ENCODE measurements at regions not wholly inside any gene's neighbourhood (a gene's known extent, or its start where the extent isn't known, plus 50 kb on each side); places are given as distances from the start of the nearest gene placed in this dataset.
"Not testable (repeated sequence)": the region's sequence is repeated elsewhere in the genome, so short reads cannot be mapped to it uniquely, and the experiment has no call there.

GRCh38 chr13:86562866-86563265 is 763.6 kb upstream of the SLITRK6 start:
- ATAC-seq (no peak), DNase-seq (ENCODE audit: missing footprints) (no peak)
- intact Hi-C loops (cut with DNase I) = no loop called here

GRCh38 chr13:86563308-86563707 is 764.1 kb upstream of the SLITRK6 start:
- ATAC-seq (no peak), DNase-seq (ENCODE audit: missing footprints) (no peak)
- intact Hi-C loops (cut with DNase I) = no loop called here

GRCh38 chr13:86567119-86567518 is 767.9 kb upstream of the SLITRK6 start:
- ATAC-seq (no peak), DNase-seq (ENCODE audit: missing footprints) (no peak)
- intact Hi-C loops (cut with DNase I) = no loop called here

GRCh38 chr13:86569119-86569518 is 769.9 kb upstream of the SLITRK6 start:
- intact Hi-C loops (cut with DNase I) = no loop called here
- ATAC-seq (no peak), DNase-seq (ENCODE audit: missing footprints) (no peak)

DNA sequence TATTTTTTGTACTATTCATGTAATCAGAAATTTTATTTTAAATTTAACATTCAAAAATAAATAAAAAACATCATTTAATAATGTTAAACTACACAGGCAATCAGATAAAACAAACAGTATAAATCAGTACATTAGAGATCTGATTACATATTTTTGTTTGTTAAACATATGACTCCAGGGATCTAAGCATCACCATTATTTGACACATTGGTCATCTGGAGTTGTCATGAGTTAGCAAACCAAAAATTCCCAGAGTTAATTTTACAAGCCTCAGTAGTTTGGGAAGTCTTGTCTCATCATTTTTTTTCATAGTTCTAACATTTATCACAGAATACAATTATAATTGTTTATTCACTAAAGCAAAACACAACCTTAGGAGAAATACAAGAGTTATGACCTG is 770.8 kb upstream of the SLITRK6 start:
- no peak for ATAC-seq
- DNase-seq (ENCODE audit: missing footprints) = no peak
- intact Hi-C loops (cut with DNase I) = no loop called here

DNA sequence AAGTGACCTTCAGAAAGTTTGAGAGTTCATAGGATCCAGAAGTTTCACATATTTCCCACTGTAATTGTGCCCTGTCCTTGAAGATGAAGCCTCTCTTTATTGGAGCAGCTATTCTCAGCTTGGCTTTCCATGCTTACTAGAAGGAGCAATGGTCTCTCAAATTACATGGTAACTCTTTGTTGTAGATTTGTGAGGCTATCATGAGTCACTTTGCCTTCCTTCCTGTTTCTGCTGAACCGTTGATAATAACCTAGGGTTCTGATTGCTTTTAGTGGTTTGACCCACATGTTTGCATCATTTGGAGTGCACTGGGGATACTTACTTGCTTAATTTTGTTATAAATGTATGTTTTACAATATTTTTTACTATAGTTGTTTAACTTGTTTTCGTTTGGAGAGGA is 772.9 kb upstream of the SLITRK6 start:
- DNase-seq (ENCODE audit: missing footprints) = no peak
- no peak for ATAC-seq
- intact Hi-C loops (cut with DNase I) = no loop called here

DNA sequence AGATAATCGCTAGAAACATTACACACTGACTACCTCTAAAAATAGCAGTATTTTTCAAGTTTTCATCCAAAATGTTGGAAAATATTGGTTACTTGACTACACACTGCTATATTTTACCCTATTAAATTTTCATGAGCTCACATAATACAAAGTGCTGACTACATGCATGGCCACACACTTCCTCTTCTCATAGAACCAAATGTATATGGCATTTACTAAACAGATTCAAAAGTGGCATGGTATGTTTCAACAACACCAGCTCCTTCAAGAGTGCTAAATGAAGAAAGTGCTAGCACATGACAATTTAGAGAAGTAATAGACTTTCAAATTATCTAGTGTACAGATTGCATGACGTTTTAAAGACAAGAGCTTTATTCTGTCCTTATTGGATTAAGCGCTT is 780.4 kb upstream of the SLITRK6 start:
- intact Hi-C loops (cut with DNase I) = no loop called here
- no peak for DNase-seq (ENCODE audit: missing footprints)
- ATAC-seq = no peak

DNA sequence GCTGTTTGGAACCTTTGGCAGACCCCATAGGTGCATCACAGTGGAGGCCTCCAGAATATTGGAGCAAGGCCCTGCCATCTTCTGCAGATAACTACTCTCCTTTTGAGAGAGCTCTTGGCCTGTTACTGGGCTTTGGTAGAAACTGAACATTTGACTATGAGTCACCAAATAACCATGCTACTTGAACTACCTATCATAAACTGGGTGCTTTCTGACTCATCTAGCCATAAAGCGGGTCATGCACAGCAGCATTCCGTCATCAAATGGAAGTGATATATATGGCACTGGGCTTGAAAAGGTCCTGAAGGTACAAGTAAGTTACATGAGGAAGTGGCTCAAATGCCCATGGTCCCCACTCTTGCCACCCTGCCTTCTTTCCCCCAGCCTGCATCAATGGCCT is 782.5 kb upstream of the SLITRK6 start:
- DNase-seq (ENCODE audit: missing footprints) (no peak), ATAC-seq (no peak)
- intact Hi-C loops (cut with DNase I) = no loop called here

GRCh38 chr13:86584301-86584700 is 785.1 kb upstream of the SLITRK6 start:
- DNase-seq (ENCODE audit: missing footprints) (no peak), ATAC-seq (no peak)
- intact Hi-C loops (cut with DNase I) = no loop called here

DNA sequence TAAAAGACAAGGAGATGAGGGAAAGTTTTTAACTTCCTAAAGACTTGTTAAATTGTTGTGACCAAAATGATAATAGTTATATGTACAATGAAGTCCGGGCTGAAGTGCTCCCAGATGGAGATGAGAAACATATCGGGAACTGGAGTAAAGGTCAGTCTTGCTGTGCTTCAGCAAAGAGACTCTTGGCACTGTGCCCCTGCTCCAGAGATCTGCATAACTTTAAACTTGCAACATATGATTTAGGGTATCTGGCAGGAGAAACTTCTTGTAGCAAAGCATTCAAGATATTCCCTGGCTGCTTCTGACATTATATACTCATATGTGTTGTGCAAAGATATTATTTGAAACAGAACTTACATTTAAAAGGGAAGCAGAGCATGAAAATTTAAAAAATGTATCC is 786.6 kb upstream of the SLITRK6 start:
- intact Hi-C loops (cut with DNase I) = no loop called here
- ATAC-seq (no peak), DNase-seq (ENCODE audit: missing footprints) (no peak)

DNA sequence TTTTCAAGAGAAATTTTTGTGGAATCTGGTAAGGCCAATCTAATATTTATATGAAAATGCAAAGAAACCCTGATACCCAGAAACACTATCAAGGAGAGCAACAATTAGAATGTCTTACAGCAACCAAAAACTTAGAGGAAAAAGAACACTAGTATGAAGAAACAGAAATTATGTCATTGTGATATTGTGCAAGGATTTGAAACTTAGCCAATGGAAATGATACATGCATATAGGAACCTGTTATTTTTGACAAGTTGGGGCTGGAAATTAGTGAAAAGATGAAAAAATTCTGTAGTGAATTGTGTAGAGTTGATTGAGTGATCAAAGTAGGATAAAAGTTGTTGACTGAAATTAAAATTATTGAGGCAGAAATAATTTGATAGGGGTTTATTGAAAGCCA is 792.6 kb upstream of the SLITRK6 start:
- no peak for DNase-seq (ENCODE audit: missing footprints)
- intact Hi-C loops (cut with DNase I) = no loop called here
- no peak for ATAC-seq

- DNase-seq (ENCODE audit: missing footprints) (no peak), ATAC-seq (no peak)
- intact Hi-C loops (cut with DNase I) = no loop called here
Measured at GRCh38 chr13:86601351-86601750, 802.1 kb upstream of the SLITRK6 start.

DNA sequence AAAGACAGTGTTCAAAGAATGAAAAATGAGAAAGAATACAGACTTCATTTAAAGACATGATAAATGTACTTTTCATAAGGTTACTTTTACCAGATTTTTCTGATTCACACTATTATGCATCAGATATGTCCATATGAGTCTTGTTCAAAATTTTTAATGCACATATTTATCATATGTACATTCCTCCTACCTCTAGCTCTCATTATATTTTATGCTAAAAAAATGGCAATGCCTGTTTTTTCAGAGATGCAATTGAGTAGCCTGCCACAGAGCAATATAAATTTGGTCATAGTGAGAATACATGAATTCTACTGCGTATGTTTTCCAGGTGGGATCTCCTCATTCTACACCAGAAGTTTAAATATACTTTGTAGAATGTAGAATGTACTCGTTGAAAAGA is 807.0 kb upstream of the SLITRK6 start:
- intact Hi-C loops (cut with DNase I) = no loop called here
- ATAC-seq (no peak), DNase-seq (ENCODE audit: missing footprints) (no peak)

- DNase-seq (ENCODE audit: missing footprints) = no peak
Measured at GRCh38 chr13:86608701-86609100, 809.5 kb upstream of the SLITRK6 start.

DNA sequence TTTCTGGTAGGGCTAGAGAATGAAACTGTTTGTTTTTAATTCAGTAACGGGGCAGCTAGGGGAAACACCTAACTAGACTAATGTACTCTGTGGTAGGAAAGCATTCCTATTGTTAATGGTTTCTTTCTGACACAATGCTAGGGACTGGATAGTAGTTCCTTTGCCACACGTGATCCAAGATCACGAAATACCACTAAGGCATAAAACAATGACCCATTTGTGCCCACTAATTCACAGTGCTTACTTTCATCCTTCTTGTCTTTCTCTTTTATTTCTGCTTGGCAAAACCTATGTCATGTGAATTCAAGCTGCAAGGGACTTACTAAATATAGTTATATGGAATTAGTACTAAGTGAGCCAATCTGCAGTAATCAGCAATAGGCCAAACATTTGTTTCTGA is 834.1 kb upstream of the SLITRK6 start:
- ATAC-seq = no peak
- DNase-seq (ENCODE audit: missing footprints) = no peak
- intact Hi-C loops (cut with DNase I) = no loop called here

More at GRCh38 chr13:86608701-86609100, 809.5 kb upstream of the SLITRK6 start:
- intact Hi-C loops (cut with DNase I) = no loop called here
- ATAC-seq = no peak

GRCh38 chr13:86651171-86651570 is 852.0 kb upstream of the SLITRK6 start:
- not testable (repeated sequence) for ATAC-seq; DNase-seq (ENCODE audit: missing footprints)

GRCh38 chr13:86653009-86653408 is 853.8 kb upstream of the SLITRK6 start:
- intact Hi-C loops (cut with DNase I) = no loop called here
- ATAC-seq (no peak), DNase-seq (ENCODE audit: missing footprints) (no peak)

More at GRCh38 chr13:86651171-86651570, 852.0 kb upstream of the SLITRK6 start:
- intact Hi-C loops (cut with DNase I) = not testable (repeated sequence)

DNA sequence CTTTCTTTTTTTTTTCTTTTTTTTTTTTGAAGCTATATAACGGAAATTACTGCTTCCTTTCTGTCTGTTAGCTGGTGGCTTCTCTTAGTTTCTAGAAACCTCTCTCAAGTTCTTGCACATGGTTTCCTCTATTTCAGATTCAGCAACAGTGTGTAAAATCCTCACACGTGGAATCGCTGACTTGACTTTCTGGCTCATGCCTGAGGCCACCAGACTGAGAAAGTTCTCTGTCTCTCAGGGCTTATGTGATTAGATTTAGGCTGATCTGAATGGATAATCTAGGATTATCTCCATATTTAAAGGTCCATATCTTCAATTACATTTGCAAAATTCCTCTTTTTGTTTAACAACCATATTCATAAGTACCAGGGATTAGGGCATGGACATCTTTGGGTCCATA is 856.3 kb upstream of the SLITRK6 start:
- intact Hi-C loops (cut with DNase I) = no loop called here
- ATAC-seq (no peak), DNase-seq (ENCODE audit: missing footprints) (no peak)

DNA sequence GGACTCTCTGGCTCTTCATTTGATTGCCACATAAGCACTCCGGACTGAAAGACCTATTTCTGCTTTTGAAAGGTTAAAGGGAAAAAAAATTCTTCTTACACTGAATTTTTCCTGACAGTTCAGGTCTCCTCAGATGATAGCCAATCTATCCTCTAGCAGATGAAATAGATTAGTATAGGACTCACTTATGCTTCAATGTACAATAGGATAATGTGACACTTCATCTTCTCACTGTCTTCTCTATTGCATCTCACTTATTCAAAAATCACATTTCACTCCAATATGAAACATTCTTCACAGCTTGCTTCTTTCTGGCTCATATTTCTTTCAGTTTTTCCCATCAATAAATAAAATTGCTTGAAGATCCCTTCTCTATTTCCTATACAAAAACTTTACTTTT is 860.9 kb upstream of the SLITRK6 start:
- ATAC-seq = no peak
- intact Hi-C loops (cut with DNase I) = no loop called here

GRCh38 chr13:86665842-86666241 is 866.6 kb upstream of the SLITRK6 start:
- intact Hi-C loops (cut with DNase I) = no loop called here
- DNase-seq (ENCODE audit: missing footprints) = no peak

More for the DNA sequence above, 860.9 kb upstream of the SLITRK6 start:
- no peak for DNase-seq (ENCODE audit: missing footprints)

GRCh38 chr13:86673931-86674431 is 874.8 kb upstream of the SLITRK6 start:
- DNase-seq (ENCODE audit: missing footprints) = no peak
- intact Hi-C loops (cut with DNase I) = no loop called here
- ATAC-seq = no peak

More at GRCh38 chr13:86665842-86666241, 866.6 kb upstream of the SLITRK6 start:
- ATAC-seq = no peak

- no peak for ATAC-seq
- intact Hi-C loops (cut with DNase I) = no loop called here
- DNase-seq (ENCODE audit: missing footprints) = no peak
Measured at GRCh38 chr13:86681223-86681622, 882.0 kb upstream of the SLITRK6 start.

Data from Right ventricle myocardium inferior (tissue), 1 donor.